B cell (primary cell): ENCODE measurements at regions not wholly inside any gene's neighbourhood (a gene's known extent, or its start where the extent isn't known, plus 50 kb on each side); places are given as distances from the start of the nearest gene placed in this dataset.
A peak's percentile ranks its signal among the peaks of the same experiment; 100 is the strongest.

Experiments
- ATAC-seq: fragments of 200-7000 bp; cut with Tn5 transposase; one replicate; pipeline ENCODE4 v1.10.0; 2021; ENCODE audit warnings: low read depth, mild to moderate bottlenecking, moderate number of reproducible peaks, moderate library complexity
- CTCF ChIA-PET: fragments of 350-600 bp; sonication (Branson Sonifier 250); formaldehyde crosslinking; loops from one replicate; lab custom pipeline; 2021; ENCODE audit warnings: antibody characterized with exemption, inconsistent platforms; lab: Charles Lee
- POLR2A ChIA-PET: fragments of 350-600 bp; sonication (Branson Sonifier 250); formaldehyde crosslinking; loops from one replicate; lab custom pipeline; 2021; ENCODE audit warnings: antibody characterized with exemption; lab: Charles Lee
- DNase-seq: peaks from one replicate; pipeline ENCODE4 v3.0.0; 2013
- H2AFZ ChIP-seq: 2 replicates; pipeline ENCODE4 v1.6.1; 2012; ENCODE audit warnings: mild to moderate bottlenecking, low read depth, low read length; ENCODE audit not compliant: insufficient read depth, poor library complexity, severe bottlenecking
- H3K27ac ChIP-seq, 2 donors: 1 replicate in 1 of 2; 2 replicates in 1 of 2; pipeline ENCODE4 v1.5.1; 2012 to 2013; ENCODE audit warnings: low read length in 2 of 2, mild to moderate bottlenecking in 2 of 2, moderate library complexity in 1 of 2
- H3K27me3 ChIP-seq, 4 experiments: fragments of 200-600 bp in 1 of 4; sonication (generic) in 1 of 4; replicated peaks in 1 of 4; 1 replicate in 2 of 4; 2 replicates in 2 of 4; pipeline versions ENCODE4 v1.6.1 to v1.7.0; 2013 to 2016; ENCODE audit warnings: low read length in 3 of 4, mild to moderate bottlenecking in 2 of 4, mixed read lengths in 1 of 4, moderate library complexity in 1 of 4; ENCODE audit not compliant: insufficient read depth in 4 of 4, control insufficient read depth in 3 of 4; ENCODE audit errors: control extremely low read depth in 1 of 4
- H3K36me3 ChIP-seq, 2 experiments: replicated peaks in 1 of 2; 1 replicate in 1 of 2; 2 replicates in 1 of 2; pipeline versions ENCODE4 v1.6.1 to v1.7.1; 2013; ENCODE audit warnings: low read length in 1 of 2; ENCODE audit not compliant: insufficient read depth in 2 of 2, control insufficient read depth in 1 of 2; ENCODE audit errors: control extremely low read depth in 1 of 2, extremely low read depth in 1 of 2
- H3K4me1 ChIP-seq, 2 donors: fragments of 200-600 bp in 1 of 2; sonication (generic) in 1 of 2; 1 replicate in 1 of 2; 2 replicates in 1 of 2; pipeline versions ENCODE4 v1.5.1 to v1.6.1; 2013 to 2017; ENCODE audit warnings: low read length in 2 of 2; ENCODE audit not compliant: control insufficient read depth in 2 of 2, insufficient read depth in 2 of 2
- H3K4me2 ChIP-seq: replicated peaks from 2 replicates; pipeline ENCODE3; 2012; ENCODE audit warnings: mild to moderate bottlenecking, low read depth, low read length; ENCODE audit not compliant: poor library complexity, severe bottlenecking
- H3K4me3 ChIP-seq, 5 experiments: fragments of 200-600 bp in 1 of 5; sonication (generic) in 1 of 5; 1 replicate in 3 of 5; 2 replicates in 2 of 5; pipeline versions ENCODE4 v1.5.1 to v1.7.0; 2011 to 2016; ENCODE audit warnings: low read length in 4 of 5, mild to moderate bottlenecking in 4 of 5, low read depth in 2 of 5, control low read depth in 1 of 5, moderate library complexity in 1 of 5; ENCODE audit not compliant: insufficient read depth in 1 of 5; ENCODE audit errors: control extremely low read depth in 1 of 5, extremely low read depth in 1 of 5
- H3K79me2 ChIP-seq: fragments of 200-600 bp; sonication (generic); one replicate; pipeline ENCODE4 v1.6.0; 2016; ENCODE audit warnings: low read length; ENCODE audit not compliant: control insufficient read depth, insufficient read depth
- H3K9ac ChIP-seq: fragments of 200-600 bp; sonication (generic); 2 replicates; pipeline ENCODE4 v1.6.1; 2017; ENCODE audit warnings: mild to moderate bottlenecking, low read length, moderate library complexity
- H3K9me3 ChIP-seq, 3 donors: one replicate each; pipeline versions ENCODE4 v1.6.1 to v1.7.1; 2013; ENCODE audit warnings: low read length in 2 of 3; ENCODE audit not compliant: control insufficient read depth in 2 of 3, insufficient read depth in 1 of 3; ENCODE audit errors: control extremely low read depth in 1 of 3
- H4K20me1 ChIP-seq: 2 replicates; pipeline ENCODE4 v1.6.0; 2012; ENCODE audit warnings: mild to moderate bottlenecking, low read length; ENCODE audit not compliant: insufficient read depth, control insufficient read depth, poor library complexity, severe bottlenecking
- H3K27ac Mint-ChIP-seq: one replicate; pipeline ENCODE4 v1.8.0; 2021; ENCODE audit warnings: mixed read lengths
- H3K27me3 Mint-ChIP-seq: one replicate; pipeline ENCODE4 v1.8.0; 2021; ENCODE audit warnings: mixed read lengths
- H3K4me1 Mint-ChIP-seq: one replicate; pipeline ENCODE4 v1.8.0; 2021; ENCODE audit warnings: mixed read lengths
- H3K4me3 Mint-ChIP-seq: one replicate; pipeline ENCODE4 v1.8.0; 2021; ENCODE audit warnings: mixed read lengths
- H3K9me3 Mint-ChIP-seq: one replicate; pipeline ENCODE4 v1.8.0; 2022; ENCODE audit warnings: mixed read lengths; ENCODE audit not compliant: insufficient read depth
- CTCF ChIP-seq: fragments of 200-600 bp; IDR thresholded peaks from one replicate; pipeline ENCODE4 v1.8.0; 2022; ENCODE audit warnings: antibody characterized with exemption, mild to moderate bottlenecking
- EZH2 ChIP-seq: IDR thresholded peaks from 2 replicates; pipeline ENCODE4 v1.6.1; 2012; ENCODE audit warnings: borderline replicate concordance, low read depth, mild to moderate bottlenecking, moderate library complexity, low read length; ENCODE audit not compliant: insufficient read depth, poor library complexity, severe bottlenecking
- WGBS: methylation state at CpG from one replicate; pipeline ENCODE4 v1.1.5; 2013; ENCODE audit warnings: missing lambda C conversion rate; ENCODE audit not compliant: insufficient coverage; 5-methylcytosine and 5-hydroxymethylcytosine counted together
- intact Hi-C: fragments of 100-400 bp; cut with micrococcal nuclease; formaldehyde crosslinking; loops from one replicate; pipeline ENCODE4 v1.10.0; 2022

GRCh38 chr15:70320077-70320476 is 222.4 kb upstream of the TLE3 start:
- Histone ChIP-seq H3K27ac (peak overlapping the region; percentile 86 to 97), H3K9me3 (peaks cover 0 to 3% (median 0%) of the 10 kb centered on the region in 3 donors), H2AFZ (no peak overlapping the region), H3K9ac (peak overlapping the region; percentile 48), H3K27me3 (no peaks in the 10 kb centered on the region), H3K4me2 (peak overlapping the region; percentile 66), H3K36me3 (no peaks in the 10 kb centered on the region), H3K4me3 (peak overlapping the region in 4 of 5 experiments; percentile 0 to 42 (median 20)), H3K79me2 (no peaks in the 10 kb centered on the region), H3K4me1 (peaks cover 58 to 68% of the 10 kb centered on the region in 2 donors), H4K20me1 (no peaks in the 10 kb centered on the region)
- ATAC-seq = no peak
- Mint-ChIP-seq H3K27me3 (no peaks in the 10 kb centered on the region), H3K27ac (peak overlapping the region; percentile 91), H3K4me1 (peaks cover 62% of the 10 kb centered on the region), H3K9me3 (no peaks in the 10 kb centered on the region), H3K4me3 (peak overlapping the region; percentile 79)
- ChIA-PET POLR2A (interaction anchor here (1.1 to 2.0 kb wide), 8 partner anchors 8 to 222 kb away, joined by 3 to 12 read pairs (median 6); partner anchors contain the start of gene TLE3), CTCF (interaction anchor here (0.9 to 3.3 kb wide), 9 partner anchors 8 to 222 kb away, joined by 3 to 10 read pairs (median 6); partner anchors contain the start of gene TLE3)
- WGBS = 75% methylated on average over 2 of the region's 3 CpGs
- intact Hi-C loops = loop anchor here (2.0 to 10.0 kb wide), 6 partner anchors 61 to 207 kb away; no protein-coding TSS in a partner anchor
- TF ChIP-seq CTCF (no peak), EZH2 (no peak)
- no peak for DNase-seq

GRCh38 chr15:70319466-70319865 is 221.7 kb upstream of the TLE3 start:
- ATAC-seq (peak; percentile 87), DNase-seq (peak; percentile 91)
- H3K36me3 ChIP-seq = no peaks in the 10 kb centered on the region
- TF ChIP-seq CTCF (no peak), EZH2 (no peak)
- H3K4me3 Mint-ChIP-seq = peak overlapping the region; percentile 79
- peaks cover 0 to under 1% (median 0%) of the 10 kb centered on the region in 3 donors for H3K9me3 ChIP-seq
- H3K4me2 ChIP-seq = peak overlapping the region; percentile 66
- CTCF ChIA-PET = interaction anchor here (0.7 to 3.3 kb wide), 14 partner anchors 9 to 221 kb away, joined by 3 to 10 read pairs (median 3); partner anchors contain the start of gene TLE3
- no peaks in the 10 kb centered on the region for H3K9me3 Mint-ChIP-seq
- H3K4me1 ChIP-seq = peaks cover 58 to 68% of the 10 kb centered on the region in 2 donors
- intact Hi-C loops = loop anchor here (1.0 to 2.0 kb wide), 6 partner anchors 9 to 559 kb away; no protein-coding TSS in a partner anchor
- WGBS = no CpG with 5 or more reads among the region's 4 CpGs
- POLR2A ChIA-PET = interaction anchor here (1.1 to 1.8 kb wide), 8 partner anchors 9 to 221 kb away, joined by 3 to 12 read pairs (median 6); partner anchors contain the start of gene TLE3
- no peaks in the 10 kb centered on the region for H3K27me3 ChIP-seq
- no peaks in the 10 kb centered on the region for H4K20me1 ChIP-seq
- H3K9ac ChIP-seq = peak overlapping the region; percentile 48
- H3K27ac Mint-ChIP-seq = peak overlapping the region; percentile 91
- peak overlapping the region; percentile 86 to 97 for H3K27ac ChIP-seq
- H3K4me1 Mint-ChIP-seq = peaks cover 61% of the 10 kb centered on the region
- H3K79me2 ChIP-seq = no peaks in the 10 kb centered on the region
- H3K27me3 Mint-ChIP-seq = no peaks in the 10 kb centered on the region
- peak overlapping the region in 3 of 5 experiments; percentile 24 to 42 (median 28) for H3K4me3 ChIP-seq
- no peak overlapping the region for H2AFZ ChIP-seq
